Prostate gland (tissue), 2 donors: ENCODE measurements at regions not wholly inside any gene's neighbourhood (a gene's known extent, or its start where the extent isn't known, plus 50 kb on each side); places are given as distances from the start of the nearest gene placed in this dataset.
"Not testable (repeated sequence)": the region's sequence is repeated elsewhere in the genome, so short reads cannot be mapped to it uniquely, and the experiment has no call there.

Source experiments
- DNase-seq: peaks from one replicate; pipeline ENCODE4 v3.0.0-alpha.2; 2019; ENCODE audit warnings: low spot score
- H3K27ac ChIP-seq, 2 donors: fragments of 200-600 bp; sonication (generic); 2 replicates each; pipeline ENCODE4 v1.5.1; 2017 to 2019
- H3K27me3 ChIP-seq: fragments of 200-600 bp; sonication (generic); replicated peaks from 2 replicates; pipeline ENCODE4 v1.5.1; 2019; ENCODE audit not compliant: insufficient read depth
- H3K36me3 ChIP-seq, 2 donors: fragments of 200-600 bp; sonication (generic); 1 replicate in 1 of 2; 2 replicates in 1 of 2; pipeline versions ENCODE4 v1.5.1 to v1.8.1; 2017 to 2019
- H3K4me1 ChIP-seq: fragments of 200-600 bp; sonication (generic); replicated peaks from 2 replicates; pipeline ENCODE4 v1.5.1; 2019
- H3K4me3 ChIP-seq, 2 donors: fragments of 200-600 bp; sonication (generic); 2 replicates each; pipeline ENCODE4 v1.5.1; 2017 to 2019
- H3K9me3 ChIP-seq: fragments of 200-600 bp; sonication (generic); 2 replicates; pipeline ENCODE4 v1.5.1; 2017
- CTCF ChIP-seq, 4 experiments: fragments of 200-600 bp in 2 of 4; fragments of 450-650 bp in 2 of 4; sonication (generic) in 2 of 4; IDR thresholded peaks; 1 replicate in 3 of 4; 2 replicates in 1 of 4; pipeline ENCODE4 v1.5.1; 2016 to 2019; ENCODE audit warnings: antibody characterized with exemption in 4 of 4, mild to moderate bottlenecking in 2 of 4, moderate library complexity in 2 of 4
- POLR2A ChIP-seq: fragments of 450-650 bp; IDR thresholded peaks from one replicate; pipeline ENCODE4 v1.6.1; 2016; ENCODE audit warnings: antibody characterized with exemption, mild to moderate bottlenecking
- POLR2AphosphoS5 ChIP-seq: sonication (generic); formaldehyde crosslinking; IDR thresholded peaks from one replicate; pipeline ENCODE4 v1.6.1; 2017; ENCODE audit warnings: antibody characterized with exemption
- WGBS: methylation state at CpG from one replicate; pipeline ENCODE4 v1.1.5; 2018; 5-methylcytosine and 5-hydroxymethylcytosine counted together
- intact Hi-C: fragments of 100-400 bp; cut with DNase I; formaldehyde crosslinking; loops from one replicate; pipeline ENCODE4 v1.14.2; 2022

DNA sequence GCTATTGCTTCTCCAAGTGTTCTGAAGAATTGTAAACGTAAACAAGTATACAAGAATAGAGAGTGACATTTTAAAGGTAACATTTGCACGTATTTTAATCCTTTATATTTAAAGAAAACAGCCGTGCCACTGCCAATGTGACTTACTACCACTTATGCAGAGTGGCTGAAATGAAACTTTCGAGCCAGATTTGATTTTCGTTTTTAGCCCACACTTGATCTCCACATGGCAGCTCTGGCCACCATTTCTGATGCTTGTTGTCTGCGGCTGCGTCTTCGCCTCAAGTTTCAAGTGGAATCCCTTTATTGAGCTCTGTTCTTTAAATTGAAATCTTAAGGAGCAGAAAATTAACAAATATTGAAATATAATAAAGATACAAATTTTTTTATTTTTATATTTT, 70.0 kb downstream of the ELAPOR2 start:
- intact Hi-C loops = no loop called here
- TF ChIP-seq POLR2A (no peak), POLR2AphosphoS5 (no peak), CTCF (IDR thresholded peaks at IDR 0.05) (no peak)
- Histone ChIP-seq H3K27ac (no peak overlapping the region), H3K36me3 (no peaks in the 10 kb centered on the region), H3K27me3 (no peaks in the 10 kb centered on the region), H3K4me3 (no peak overlapping the region), H3K4me1 (no peaks in the 10 kb centered on the region), H3K9me3 (no peaks in the 10 kb centered on the region)
- DNase-seq = no peak
- WGBS = 90% methylated on average over 8 of the region's 8 CpGs

- H3K36me3 ChIP-seq, H3K27ac ChIP-seq, H3K4me1 ChIP-seq, H3K4me3 ChIP-seq, H3K27me3 ChIP-seq, H3K9me3 ChIP-seq, DNase-seq, intact Hi-C loops: not testable (repeated sequence)
- 96% methylated on average over 4 of the region's 4 CpGs for WGBS
Observed at GRCh38 chr7:86987834-86988233, 71.6 kb downstream of the ELAPOR2 start.

DNA sequence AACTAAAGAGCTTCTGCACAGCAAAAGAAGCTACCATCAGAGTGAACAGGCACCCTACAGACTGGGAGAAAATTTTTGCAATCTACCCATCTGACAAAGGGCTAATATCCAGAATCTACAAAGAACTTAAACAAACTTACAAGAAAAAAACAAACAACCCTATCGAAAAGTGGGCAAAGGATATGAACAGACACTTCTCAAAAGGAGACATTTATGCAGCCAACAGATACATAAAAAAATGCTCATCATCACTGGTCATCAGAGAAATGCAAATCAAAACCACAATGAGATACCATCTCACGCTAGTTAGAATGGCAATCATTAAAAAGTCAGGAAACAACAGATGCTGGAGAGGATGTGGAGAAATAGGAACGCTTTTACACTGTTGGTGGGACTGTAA, 72.1 kb downstream of the ELAPOR2 start:
- 88% methylated on average over 3 of the region's 3 CpGs for WGBS
- intact Hi-C loops, H3K4me3 ChIP-seq, H3K27me3 ChIP-seq, H3K9me3 ChIP-seq, H3K36me3 ChIP-seq, DNase-seq, H3K4me1 ChIP-seq, H3K27ac ChIP-seq: not testable (repeated sequence)

DNA sequence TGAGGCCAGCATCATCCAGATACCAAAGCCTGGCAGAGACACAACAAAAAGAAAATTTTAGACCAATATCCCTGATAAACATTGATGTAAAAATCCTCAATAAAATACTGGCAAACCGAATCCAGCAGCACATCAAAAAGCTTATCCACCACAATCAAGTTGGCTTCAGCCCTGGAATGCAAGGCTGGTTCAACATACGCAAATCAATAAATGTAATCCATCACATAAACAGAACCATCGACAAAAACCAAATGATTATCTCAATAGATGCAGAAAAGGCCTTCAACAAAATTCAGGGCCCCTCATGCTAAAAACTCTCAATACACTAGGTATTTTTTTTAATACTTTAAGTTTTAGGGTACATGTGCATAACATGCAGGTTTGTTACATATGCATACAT, 74.1 kb downstream of the ELAPOR2 start:
- H3K4me1 ChIP-seq, intact Hi-C loops, H3K4me3 ChIP-seq, DNase-seq, H3K9me3 ChIP-seq, H3K27me3 ChIP-seq, H3K36me3 ChIP-seq: not testable (repeated sequence)
- H3K27ac ChIP-seq = peak overlapping the region in 1 of 2 donors; percentile 69
- WGBS = 86% methylated on average over 3 of the region's 3 CpGs

GRCh38 chr7:86983654-86984053, 75.8 kb downstream of the ELAPOR2 start:
- 75% methylated on average over 1 of the region's 1 CpG for WGBS

GRCh38 chr7:86981937-86982336, 77.5 kb downstream of the ELAPOR2 start:
- H3K9me3 ChIP-seq, H3K4me1 ChIP-seq, intact Hi-C loops, H3K27me3 ChIP-seq, H3K4me3 ChIP-seq, DNase-seq, H3K36me3 ChIP-seq: not testable (repeated sequence)
- 81% methylated on average over 9 of the region's 9 CpGs for WGBS
- peak overlapping the region in 1 of 2 donors; percentile 63 for H3K27ac ChIP-seq

More at GRCh38 chr7:86983654-86984053, 75.8 kb downstream of the ELAPOR2 start:
- H3K9me3 ChIP-seq, H3K4me1 ChIP-seq, DNase-seq, H3K4me3 ChIP-seq, intact Hi-C loops, H3K27me3 ChIP-seq, H3K36me3 ChIP-seq: not testable (repeated sequence)
- H3K27ac ChIP-seq = peak overlapping the region in 1 of 2 donors; percentile 63

DNA sequence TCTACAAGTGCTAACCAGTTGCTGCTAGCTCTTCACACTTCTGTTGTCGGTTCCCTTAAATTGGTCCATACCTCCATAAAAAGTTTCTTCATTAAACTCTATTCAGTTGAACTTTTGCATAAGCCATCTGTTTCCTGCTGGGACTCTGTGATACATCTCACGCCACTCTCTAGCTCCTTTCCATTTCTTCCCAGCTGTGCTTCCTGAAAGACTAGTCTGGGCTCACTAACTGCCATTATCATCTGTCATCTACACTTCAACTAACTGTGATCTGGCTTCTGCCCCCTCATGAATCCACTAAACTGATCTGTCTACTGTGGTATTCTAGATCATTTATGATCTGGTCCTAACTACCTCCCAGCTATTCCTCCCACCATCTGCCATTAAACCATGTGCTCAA, 78.3 kb downstream of the ELAPOR2 start:
- no peaks in the 10 kb centered on the region for H3K27me3 ChIP-seq
- TF ChIP-seq POLR2A = no peak
- no peak for TF ChIP-seq POLR2AphosphoS5
- TF ChIP-seq CTCF (IDR thresholded peaks at IDR 0.05) = no peak
- H3K36me3 ChIP-seq = no peaks in the 10 kb centered on the region
- WGBS = 92% methylated on average over 2 of the region's 2 CpGs
- peak overlapping the region in 1 of 2 donors; percentile 63 for H3K27ac ChIP-seq
- no peak overlapping the region for H3K4me3 ChIP-seq
- peaks cover 2% of the 10 kb centered on the region for H3K4me1 ChIP-seq
- no peak for DNase-seq
- no peaks in the 10 kb centered on the region for H3K9me3 ChIP-seq
- intact Hi-C loops = no loop called here

- H3K36me3 ChIP-seq = no peaks in the 10 kb centered on the region
- H3K27ac ChIP-seq = no peak overlapping the region
- peaks cover 2% of the 10 kb centered on the region for H3K4me1 ChIP-seq
- intact Hi-C loops = no loop called here
- H3K27me3 ChIP-seq = no peaks in the 10 kb centered on the region
- TF ChIP-seq POLR2AphosphoS5 (no peak), POLR2A (no peak), CTCF (IDR thresholded peaks at IDR 0.05) (no peak)
- WGBS = 64% methylated on average over 3 of the region's 3 CpGs
- H3K4me3 ChIP-seq = no peak overlapping the region
- H3K9me3 ChIP-seq = no peaks in the 10 kb centered on the region
- DNase-seq = no peak
Observed at GRCh38 chr7:86980223-86980622, 79.2 kb downstream of the ELAPOR2 start.
